Ascending aorta (tissue), 2 donors: ENCODE measurements at regions not wholly inside any gene's neighbourhood (a gene's known extent, or its start where the extent isn't known, plus 50 kb on each side); places are given as distances from the start of the nearest gene placed in this dataset.
A peak's percentile ranks its signal among the peaks of the same experiment; 100 is the strongest.

Source experiments
- DNase-seq, 2 donors: peaks; one replicate each; pipeline ENCODE4 v3.0.0-alpha.2; 2019; ENCODE audit warnings: low spot score in 2 of 2
- H3K27ac ChIP-seq, 2 donors: fragments of 200-600 bp; sonication (generic); one replicate each; pipeline ENCODE4 v1.5.1; 2016 to 2017; ENCODE audit warnings: mild to moderate bottlenecking in 1 of 2
- H3K27me3 ChIP-seq: fragments of 200-600 bp; sonication (generic); one replicate; pipeline ENCODE4 v1.5.1; 2017
- H3K36me3 ChIP-seq, 2 donors: fragments of 200-600 bp; sonication (generic); one replicate each; pipeline ENCODE4 v1.5.1; 2016
- H3K4me1 ChIP-seq, 2 donors: fragments of 200-600 bp; sonication (generic); one replicate each; pipeline ENCODE4 v1.5.1; 2016 to 2017; ENCODE audit warnings: mild to moderate bottlenecking in 1 of 2
- H3K4me3 ChIP-seq, 2 donors: fragments of 200-600 bp; sonication (generic); one replicate each; pipeline ENCODE4 v1.5.1; 2016 to 2017; ENCODE audit warnings: mild to moderate bottlenecking in 1 of 2
- H3K9me3 ChIP-seq, 2 donors: fragments of 200-600 bp; sonication (generic); one replicate each; pipeline ENCODE4 v1.5.1; 2016
- CTCF ChIP-seq, 3 experiments: fragments of 200-600 bp in 2 of 3; fragments of 450-650 bp in 1 of 3; sonication (generic) in 2 of 3; IDR thresholded peaks; one replicate each; pipeline ENCODE4 v1.5.1; 2016 to 2019; ENCODE audit warnings: antibody characterized with exemption in 3 of 3, mild to moderate bottlenecking in 1 of 3, moderate library complexity in 1 of 3
- intact Hi-C: fragments of 100-400 bp; cut with DNase I; formaldehyde crosslinking; loops from one replicate; pipeline ENCODE4 v1.15.1; 2023

- peak overlapping the region; percentile 92 to 98 for H3K27ac ChIP-seq
- H3K4me1 ChIP-seq, result peaks cover 36 to 97% of the 10 kb centered on the region in 2 donors
Measured at GRCh38 chr3:124281453-124282316, 289.8 kb upstream of the ROPN1 start.

GRCh38 chr3:124282751-124283651, 291.1 kb upstream of the ROPN1 start:
- DNase-seq, result peak; percentile 53 to 91

More at GRCh38 chr3:124281453-124282316, 289.8 kb upstream of the ROPN1 start:
- no peaks in the 10 kb centered on the region for H3K36me3 ChIP-seq
- H3K27me3 ChIP-seq, result no peaks in the 10 kb centered on the region
- TF ChIP-seq CTCF (IDR thresholded peaks at IDR 0.05), result peak; percentile 43 to 78 (median 50)
- no peak overlapping the region for H3K4me3 ChIP-seq
- no peak for DNase-seq
- intact Hi-C loops, result loop anchor here (1.0 to 5.0 kb wide), 4 partner anchors 164 to 265 kb away; no protein-coding TSS in a partner anchor
- no peaks in the 10 kb centered on the region for H3K9me3 ChIP-seq

DNA sequence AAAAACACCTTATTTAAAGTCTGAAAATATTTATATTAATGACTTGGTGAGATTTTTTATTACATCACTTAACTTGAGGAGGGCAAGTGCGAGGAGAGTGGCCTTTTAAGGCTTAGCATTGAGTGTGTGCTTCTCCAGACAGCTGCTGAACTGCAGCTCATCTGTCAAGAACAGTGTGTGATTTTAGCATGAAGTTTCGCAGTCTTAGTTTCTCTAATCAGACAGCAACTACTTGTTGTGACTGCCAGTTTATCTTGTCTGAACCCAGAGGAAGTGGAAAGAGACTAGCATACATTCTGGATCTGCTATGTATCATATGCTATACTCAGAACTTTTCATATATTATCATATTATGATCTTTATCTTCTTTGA, 291.7 kb upstream of the ROPN1 start:
- no peaks in the 10 kb centered on the region for H3K36me3 ChIP-seq
- no peak for TF ChIP-seq CTCF (IDR thresholded peaks at IDR 0.05)
- H3K27me3 ChIP-seq, result no peaks in the 10 kb centered on the region
- no peak for DNase-seq
- intact Hi-C loops, result loop anchor here (5.0 kb wide), 3 partner anchors 166 to 201 kb away; no protein-coding TSS in a partner anchor
- H3K9me3 ChIP-seq, result no peaks in the 10 kb centered on the region
- peak overlapping the region; percentile 92 to 98 for H3K27ac ChIP-seq
- H3K4me3 ChIP-seq, result no peak overlapping the region
- peaks cover 27 to 83% of the 10 kb centered on the region in 2 donors for H3K4me1 ChIP-seq

More at GRCh38 chr3:124282751-124283651, 291.1 kb upstream of the ROPN1 start:
- no peaks in the 10 kb centered on the region for H3K36me3 ChIP-seq
- H3K27ac ChIP-seq, result peak overlapping the region; percentile 92 to 98
- no peak for TF ChIP-seq CTCF (IDR thresholded peaks at IDR 0.05)
- H3K4me1 ChIP-seq, result peaks cover 31 to 86% of the 10 kb centered on the region in 2 donors
- no peaks in the 10 kb centered on the region for H3K9me3 ChIP-seq
- no peak overlapping the region for H3K4me3 ChIP-seq
- no peaks in the 10 kb centered on the region for H3K27me3 ChIP-seq
- intact Hi-C loops, result loop anchor here (1.0 to 5.0 kb wide), 4 partner anchors 166 to 267 kb away; no protein-coding TSS in a partner anchor

DNA sequence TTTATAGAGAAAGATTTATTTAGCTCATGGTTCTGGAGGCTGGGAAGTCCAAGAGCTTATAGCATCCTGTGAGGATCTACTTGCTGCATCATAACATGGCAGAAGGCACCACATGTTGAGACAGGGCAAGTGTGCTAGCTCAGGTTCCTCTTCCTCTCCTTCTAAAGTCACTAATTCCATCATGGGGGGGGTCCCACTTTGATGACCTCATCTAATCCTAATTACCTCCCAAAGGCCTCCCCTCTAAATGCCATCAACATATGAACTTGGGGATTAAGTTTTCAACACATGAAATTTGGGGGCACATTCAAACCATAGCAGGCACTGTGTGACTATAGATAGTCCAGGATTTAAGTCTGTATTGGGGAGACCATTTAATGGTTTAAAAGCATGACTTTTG, 297.1 kb upstream of the ROPN1 start:
- intact Hi-C loops, result no loop called here
- Histone ChIP-seq H3K4me1 (peaks cover 9 to 58% of the 10 kb centered on the region in 2 donors), H3K27me3 (no peaks in the 10 kb centered on the region), H3K9me3 (no peaks in the 10 kb centered on the region), H3K4me3 (no peak overlapping the region), H3K36me3 (no peaks in the 10 kb centered on the region), H3K27ac (peak overlapping the region; percentile 92 to 98)
- TF ChIP-seq CTCF (IDR thresholded peaks at IDR 0.05), result no peak
- DNase-seq, result no peak

GRCh38 chr3:124291008-124291407, 299.1 kb upstream of the ROPN1 start:
- H3K9me3 ChIP-seq, result no peaks in the 10 kb centered on the region
- intact Hi-C loops, result no loop called here
- H3K4me1 ChIP-seq, result peaks cover 2 to 38% of the 10 kb centered on the region in 2 donors
- peak in 1 of 2 donors; percentile 62 for DNase-seq
- H3K36me3 ChIP-seq, result no peaks in the 10 kb centered on the region
- H3K4me3 ChIP-seq, result no peak overlapping the region
- no peak overlapping the region for H3K27ac ChIP-seq
- no peaks in the 10 kb centered on the region for H3K27me3 ChIP-seq
- TF ChIP-seq CTCF (IDR thresholded peaks at IDR 0.05), result no peak
